HT1080 (cell line): ENCODE measurements at regions not wholly inside any gene's neighbourhood (a gene's known extent, or its start where the extent isn't known, plus 50 kb on each side); places are given as distances from the start of the nearest gene placed in this dataset.
A peak's percentile ranks its signal among the peaks of the same experiment; 100 is the strongest.

Experiments used
- DNase-seq: peaks from one replicate; pipeline ENCODE4 v3.0.0-alpha.2; 2015; ENCODE audit warnings: low read depth

GRCh38 chr9:78599926-78600325, 303.0 kb downstream of the PSAT1 start:
- DNase-seq, result no peak

GRCh38 chr9:78601957-78602565, 305.1 kb downstream of the PSAT1 start:
- peak; percentile 47 for DNase-seq

DNA sequence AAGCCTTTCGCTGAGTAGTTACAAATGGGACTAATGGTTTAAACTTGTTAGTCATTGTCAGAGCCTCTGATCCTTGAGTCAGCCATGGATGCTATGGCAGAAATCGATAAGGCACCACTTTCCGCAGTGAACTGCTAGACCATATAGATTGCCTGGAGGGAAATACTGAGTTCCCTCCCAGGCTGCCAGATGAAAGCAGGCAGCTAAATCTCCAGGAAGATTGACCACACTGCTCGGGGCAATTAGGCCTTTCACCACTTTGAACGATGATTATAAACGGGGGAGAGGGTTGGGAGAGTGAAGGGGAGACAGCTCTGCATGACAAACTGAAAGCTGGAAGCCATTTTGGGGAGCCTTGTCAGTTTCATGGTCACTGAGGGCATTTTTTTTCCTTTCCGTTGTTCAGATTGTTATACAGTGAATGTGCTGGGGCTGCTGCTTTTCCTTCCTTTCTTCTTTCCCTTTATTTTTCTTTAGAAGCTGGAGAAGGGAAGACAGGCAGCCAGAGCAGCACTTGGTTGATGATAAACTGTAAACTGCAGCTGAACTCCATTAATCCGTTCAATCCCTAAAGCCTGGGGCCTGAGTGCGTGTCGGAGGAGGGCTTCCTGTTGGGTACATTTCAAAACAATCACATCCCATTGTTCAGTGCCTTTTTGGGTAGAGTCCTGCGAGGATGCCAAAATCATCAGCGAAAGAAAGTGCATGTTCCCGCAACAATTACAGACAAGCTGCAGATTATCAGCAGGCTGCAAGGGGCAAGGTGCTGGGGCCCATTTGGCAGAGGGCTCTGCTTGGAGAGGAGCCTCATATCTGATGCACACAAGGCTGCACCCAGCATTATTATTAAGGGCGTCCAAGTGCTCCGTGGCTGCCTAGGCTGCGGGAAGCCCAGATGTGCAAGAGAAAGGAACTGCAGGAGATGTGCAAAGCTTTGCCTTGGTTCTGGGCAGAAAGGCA, 308.4 kb downstream of the PSAT1 start:
- DNase-seq, result no peak

DNA sequence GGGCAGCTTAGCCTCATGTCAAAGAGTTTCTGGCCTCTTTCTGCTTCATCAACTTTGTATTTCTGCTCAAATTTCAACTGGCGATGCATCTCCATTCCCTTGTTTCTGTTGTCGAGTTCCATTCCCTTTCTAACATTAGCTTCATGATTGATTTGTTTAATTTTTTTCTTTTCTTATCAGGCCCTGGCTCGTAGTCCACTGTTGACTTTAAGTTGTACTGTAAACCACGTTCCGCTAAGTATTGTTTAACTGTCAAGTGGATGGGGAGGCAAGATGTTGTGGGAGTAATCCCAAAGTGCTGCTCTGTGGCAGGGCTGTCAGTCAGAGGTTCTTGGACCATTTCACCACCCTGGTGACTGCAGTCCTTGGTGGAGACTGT, 309.1 kb downstream of the PSAT1 start:
- no peak for DNase-seq

GRCh38 chr9:78607853-78608252, 310.9 kb downstream of the PSAT1 start:
- no peak for DNase-seq

DNA sequence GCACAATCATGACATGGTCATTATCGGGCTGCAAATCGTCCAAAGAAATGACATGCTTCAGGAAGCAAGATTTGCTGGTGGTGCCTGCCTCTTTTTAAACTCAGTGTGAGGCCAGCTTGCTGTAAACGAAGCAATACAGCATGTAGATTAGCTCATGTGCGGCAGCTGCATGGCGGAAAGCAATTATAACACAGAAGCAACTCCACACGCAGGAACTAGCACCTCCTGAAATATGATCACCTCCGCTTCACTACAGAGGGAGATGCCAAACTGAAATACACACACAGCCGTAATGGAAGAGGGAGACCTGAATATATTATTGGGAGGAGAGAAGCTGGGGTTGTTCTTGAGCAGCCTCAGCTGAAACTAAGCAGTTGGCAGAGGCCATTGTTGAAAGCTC, 312.5 kb downstream of the PSAT1 start:
- no peak for DNase-seq

DNA sequence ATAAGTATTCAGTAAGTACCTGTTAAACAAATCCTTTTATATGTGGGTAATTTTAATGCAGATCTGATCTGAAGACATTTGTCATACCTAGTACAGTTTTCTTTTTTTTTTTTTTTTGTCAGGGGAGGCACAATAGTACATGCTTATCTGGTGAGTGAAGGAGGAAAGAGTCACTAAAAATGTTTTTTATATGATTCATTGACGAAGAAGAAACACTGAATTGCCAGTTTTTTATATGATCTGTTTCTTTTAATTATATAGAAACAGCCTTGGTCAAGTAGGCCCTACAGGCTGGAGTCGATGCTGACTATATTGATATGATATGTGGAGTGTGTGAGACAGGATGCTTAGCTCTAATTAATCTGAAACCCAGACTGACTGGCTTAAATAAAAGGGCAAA, 315.2 kb downstream of the PSAT1 start:
- DNase-seq, result peak; percentile 65

GRCh38 chr9:78613006-78613405, 316.1 kb downstream of the PSAT1 start:
- peak; percentile 35 for DNase-seq

DNA sequence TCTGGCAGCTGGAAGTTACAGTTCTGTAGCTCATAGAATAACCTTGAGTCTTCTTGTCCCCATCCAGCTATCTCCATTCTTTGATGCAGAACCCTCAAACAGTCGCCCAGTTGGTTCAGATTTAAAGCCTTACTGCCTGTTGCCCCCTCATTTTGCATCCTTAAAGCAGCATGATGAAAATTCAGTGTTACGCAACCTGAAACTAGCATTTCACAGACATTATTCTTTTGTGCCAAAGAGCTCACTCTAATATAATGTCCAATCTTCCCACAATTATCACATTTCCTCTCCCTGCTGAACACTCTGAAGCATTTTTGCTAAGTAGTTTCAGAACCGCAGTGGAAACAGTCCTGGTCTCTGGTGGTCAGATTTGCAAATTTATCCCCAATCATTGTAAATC, 318.0 kb downstream of the PSAT1 start:
- no peak for DNase-seq

GRCh38 chr9:78615372-78615771, 318.4 kb downstream of the PSAT1 start:
- no peak for DNase-seq

DNA sequence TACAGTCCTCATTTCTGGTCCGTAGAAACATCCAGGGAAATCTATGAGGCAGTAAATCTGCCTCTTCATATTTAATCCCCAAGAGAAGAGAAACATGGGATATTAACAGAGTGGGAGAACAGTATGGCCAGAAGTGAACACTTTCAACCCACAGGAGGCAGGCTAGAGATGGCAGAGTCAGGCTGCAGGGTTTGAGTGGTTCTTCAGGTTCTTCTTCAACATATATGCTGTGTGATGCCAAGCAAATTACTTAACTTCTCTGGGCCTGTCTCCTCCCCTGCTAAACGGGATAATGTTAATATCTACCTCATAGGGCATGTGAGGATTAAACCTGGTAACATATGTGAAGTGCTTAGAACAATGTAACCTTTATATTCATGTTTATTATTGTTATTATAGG, 321.8 kb downstream of the PSAT1 start:
- no peak for DNase-seq

DNA sequence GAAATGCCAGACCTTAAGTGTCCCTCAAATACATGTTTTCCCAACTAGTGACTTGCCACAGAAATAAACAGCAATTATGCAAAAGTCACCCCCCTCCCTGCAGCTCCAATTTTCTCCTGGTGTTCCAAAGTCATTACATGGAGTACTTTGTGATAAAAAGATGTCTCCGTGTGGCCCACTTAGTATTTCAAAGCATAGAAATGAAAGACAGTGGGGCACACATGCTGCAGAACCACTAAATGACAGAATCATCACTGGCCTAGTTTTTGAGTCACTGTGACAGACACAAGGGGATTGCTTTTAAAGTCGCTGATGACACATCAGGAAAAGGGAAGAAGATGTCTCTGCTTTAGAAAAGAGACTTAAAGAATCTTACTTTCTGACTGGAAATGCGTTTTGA, 323.4 kb downstream of the PSAT1 start:
- DNase-seq, result peak; percentile 38

DNA sequence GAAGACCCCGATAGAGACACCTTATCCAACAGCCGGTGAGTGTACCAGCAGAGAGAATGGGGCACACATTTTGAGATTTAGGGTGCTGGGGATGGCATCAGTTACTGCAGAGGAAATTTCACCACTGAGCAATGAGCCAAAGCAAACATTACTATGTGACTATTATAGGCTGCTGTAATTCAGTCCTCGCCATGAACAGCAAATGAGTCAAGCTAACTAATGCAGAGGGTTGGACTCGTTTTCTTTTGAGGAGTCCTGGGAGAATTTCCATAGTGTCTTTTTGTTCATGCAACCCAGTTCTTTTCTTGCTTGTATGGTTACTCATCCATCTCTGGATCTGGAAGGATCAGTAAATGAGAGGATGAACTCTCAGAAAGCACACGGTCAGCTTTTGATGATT, 323.8 kb downstream of the PSAT1 start:
- DNase-seq, result peak; percentile 79

DNA sequence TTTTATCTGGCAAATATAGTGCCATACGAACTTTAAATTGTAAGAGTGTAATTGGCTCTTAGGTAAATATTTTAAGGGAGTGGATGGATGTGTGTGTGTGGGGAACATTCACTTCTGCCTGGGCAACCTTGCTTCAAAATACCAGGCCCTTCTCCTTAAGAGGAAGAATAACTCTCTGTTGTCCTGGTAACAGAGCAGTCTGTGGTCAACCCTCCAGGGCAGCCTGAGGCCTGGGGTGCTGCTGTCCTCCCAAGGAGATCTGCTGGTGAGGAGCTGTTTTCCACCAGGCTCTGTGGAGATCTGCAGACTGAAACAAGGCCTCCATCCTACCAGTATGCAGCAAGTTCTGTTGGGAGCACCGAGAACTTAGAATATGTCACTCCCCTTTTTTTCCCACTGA, 325.2 kb downstream of the PSAT1 start:
- DNase-seq, result no peak

GRCh38 chr9:78626971-78627370, 330.0 kb downstream of the PSAT1 start:
- DNase-seq, result no peak

DNA sequence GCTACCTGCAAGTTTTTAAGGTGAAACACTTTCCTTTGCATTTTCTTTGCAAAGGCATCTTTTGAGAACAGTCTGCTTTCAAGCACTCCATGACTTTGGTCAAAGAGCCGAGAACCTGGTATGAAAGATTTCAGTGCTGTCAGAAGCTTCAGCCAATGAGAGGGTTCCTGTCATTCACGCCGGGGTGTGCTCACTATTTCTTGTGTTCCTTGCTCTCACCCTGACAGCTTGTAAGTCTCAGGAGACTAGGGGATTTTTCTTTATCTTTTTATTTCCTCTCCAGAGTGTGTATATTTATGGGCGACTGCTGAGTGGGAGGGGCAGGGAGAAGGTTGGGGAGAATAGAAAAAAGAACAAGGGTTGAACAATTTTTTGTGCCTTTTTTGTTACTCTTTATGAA, 334.0 kb downstream of the PSAT1 start:
- DNase-seq, result no peak

GRCh38 chr9:78640728-78641127, 343.8 kb downstream of the PSAT1 start:
- DNase-seq, result no peak

- no peak for DNase-seq
Measured at GRCh38 chr9:78644359-78644758, 347.4 kb downstream of the PSAT1 start.

DNA sequence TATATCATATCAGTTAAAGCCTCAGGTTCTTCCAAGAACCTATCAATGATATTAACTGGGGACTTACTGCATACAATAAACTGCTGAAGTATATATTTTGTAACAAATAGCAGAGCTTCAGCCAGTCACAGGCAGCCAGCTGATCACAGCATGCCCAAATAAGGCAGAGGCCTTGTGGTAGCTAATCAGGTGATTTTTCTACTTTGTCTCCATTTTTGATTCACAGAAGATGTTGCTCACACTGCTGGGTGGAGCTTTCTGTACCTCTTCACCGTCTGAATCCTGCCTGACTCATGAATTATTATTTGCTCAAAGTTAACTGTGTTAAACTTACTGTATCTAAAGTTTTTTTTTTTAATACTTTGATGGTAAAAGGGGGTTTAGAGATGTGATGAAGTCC, 357.4 kb downstream of the PSAT1 start:
- DNase-seq, result no peak

DNA sequence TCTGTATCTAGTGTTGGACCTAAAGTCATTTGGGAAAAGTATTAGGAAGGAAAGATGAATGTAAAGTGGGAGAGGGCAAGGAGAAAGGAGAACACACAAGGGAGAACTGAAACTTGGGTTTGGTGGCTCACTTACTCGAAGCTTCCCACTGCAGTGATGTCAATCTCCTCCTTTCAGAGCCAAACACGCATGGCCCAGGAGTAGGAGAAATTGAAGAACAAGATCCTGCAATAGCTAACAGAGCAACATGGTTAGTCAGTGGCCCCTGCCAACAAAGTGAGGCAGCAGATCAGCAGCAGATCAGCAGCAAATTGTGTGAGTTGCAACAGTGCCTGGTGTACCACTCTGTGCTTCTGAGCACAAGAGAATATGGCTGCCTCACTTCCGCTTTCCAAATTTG, 366.4 kb downstream of the PSAT1 start:
- no peak for DNase-seq

DNA sequence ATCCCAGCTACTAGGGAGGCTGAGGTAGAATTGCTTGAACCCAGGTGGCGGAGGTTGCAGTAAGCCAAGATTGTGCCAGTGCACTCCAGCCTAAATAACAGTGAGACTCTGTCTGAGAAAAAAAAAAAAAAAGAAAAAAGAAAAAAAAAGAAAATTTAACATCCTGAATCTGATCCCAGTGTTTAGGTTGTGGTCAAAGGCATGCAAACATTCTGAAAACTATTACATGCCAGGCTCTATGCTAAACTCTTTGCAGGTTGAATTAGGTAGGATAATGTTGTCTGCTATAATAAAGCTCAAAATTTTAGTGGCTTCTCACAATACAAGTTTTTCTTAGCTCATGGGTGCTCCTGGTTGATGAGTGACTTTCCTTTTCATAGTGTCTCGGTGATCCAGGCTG, 367.4 kb downstream of the PSAT1 start:
- DNase-seq, result no peak

DNA sequence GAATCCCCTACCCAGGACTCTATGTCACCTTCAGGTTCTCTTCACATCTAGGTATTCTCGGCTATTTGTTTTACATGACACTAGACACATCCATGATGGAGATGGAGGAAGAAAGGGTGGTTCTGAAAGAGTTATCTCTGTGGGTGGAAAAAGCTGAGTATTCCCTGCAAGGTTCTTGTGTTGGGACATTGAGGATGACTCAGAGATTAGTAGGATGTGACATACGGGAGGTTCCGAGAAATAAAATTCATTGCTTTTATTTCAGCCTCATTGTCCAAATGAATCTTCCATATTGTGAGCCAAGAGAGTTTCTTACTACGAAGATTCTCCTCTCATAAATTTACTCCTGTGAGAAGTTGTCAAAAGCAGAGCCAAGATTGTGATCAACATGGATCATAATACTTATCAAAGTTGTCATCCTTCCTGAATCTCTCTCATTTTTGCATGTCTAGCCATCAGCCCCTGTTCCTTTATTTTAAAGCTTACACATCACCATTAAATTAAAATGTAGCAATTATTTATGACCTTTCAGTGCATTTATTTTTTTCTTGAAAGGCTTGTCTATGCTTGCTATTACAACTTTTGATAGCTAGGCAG, 370.0 kb downstream of the PSAT1 start:
- peak; percentile 23 for DNase-seq
